HCT116 (cell line): ENCODE measurements at regions not wholly inside any gene's neighbourhood (a gene's known extent, or its start where the extent isn't known, plus 50 kb on each side); places are given as distances from the start of the nearest gene placed in this dataset.

ENCODE experiments used
- ATAC-seq: fragments of 200-7000 bp; cut with Tn5 transposase; 2 replicates; pipeline ENCODE4 v1.9.1; 2020; ENCODE audit warnings: mild to moderate bottlenecking, moderate library complexity
- BruUV-seq: library from RNA; stranded (reverse); fragments of 400-500 nt; replicated peaks from 2 replicates; lab custom pipeline; 2021; lab: Mats Ljungman, UMichigan
- CTCF ChIA-PET: fragments of 300-600 bp; sonication (Branson Sonifier 250); formaldehyde crosslinking; loops from one replicate; lab custom pipeline; 2021; ENCODE audit warnings: antibody characterized with exemption; lab: Charles Lee
- POLR2A ChIA-PET: fragments of 300-600, 350-600 bp; sonication (Branson Sonifier 250); formaldehyde crosslinking; loops from one replicate; lab custom pipeline; 2021; ENCODE audit warnings: antibody characterized with exemption; lab: Charles Lee
- RAD21 ChIA-PET, 2 experiments: fragments of 300-600 bp; sonication (Branson Sonifier 250); formaldehyde crosslinking; loops; one replicate each; lab custom pipeline; 2023; ENCODE audit warnings: low total read pairs in 2 of 2; ENCODE audit not compliant: uncharacterized antibody in 2 of 2, unreplicated experiment in 2 of 2, low non-redundant PET in 1 of 2; lab: Charles Lee
- DNase-seq: peaks from one replicate; pipeline ENCODE4 v3.0.0-alpha.2; 2010; ENCODE audit warnings: low read depth, low spot score
- H2AFZ ChIP-seq: fragments of 200-600 bp; shearing (Covaris generic), sonication (generic); 2 replicates; pipeline ENCODE4 v1.6.1; 2017; ENCODE audit warnings: low read depth, mixed run types, mixed read lengths, antibody characterized with exemption, low read length; ENCODE audit not compliant: poor library complexity, severe bottlenecking
- H3K27ac ChIP-seq: 2 replicates; pipeline ENCODE4 v1.5.1; 2012; ENCODE audit warnings: low read depth, low read length
- H3K27me3 ChIP-seq: fragments of 200-600 bp; sonication (generic); 2 replicates; pipeline ENCODE4 v1.6.1; 2016; ENCODE audit warnings: mixed run types, low read length, mixed read lengths; ENCODE audit not compliant: insufficient read depth
- H3K36me3 ChIP-seq, 2 experiments: fragments of 200-500 bp in 1 of 2; fragments of 200-600 bp in 1 of 2; sonication (Bioruptor generic) in 1 of 2; sonication (generic) in 1 of 2; 2 replicates each; pipeline versions ENCODE4 v1.5.1 to v1.6.1; 2014 to 2016; ENCODE audit warnings: low read length in 2 of 2, inconsistent platforms in 1 of 2, mixed read lengths in 1 of 2, mixed run types in 1 of 2; ENCODE audit not compliant: insufficient read depth in 2 of 2, control insufficient read depth in 1 of 2
- H3K4me1 ChIP-seq, 2 experiments: fragments of 200-600 bp in 1 of 2; sonication (generic) in 1 of 2; 2 replicates each; pipeline versions ENCODE4 v1.5.1 to v1.6.1; 2012 to 2017; ENCODE audit warnings: low read length in 2 of 2, inconsistent platforms in 1 of 2, mild to moderate bottlenecking in 1 of 2, mixed read lengths in 1 of 2, mixed run types in 1 of 2, moderate library complexity in 1 of 2; ENCODE audit not compliant: insufficient read depth in 2 of 2, control insufficient read depth in 1 of 2
- H3K4me2 ChIP-seq: fragments of 200-600 bp; sonication (generic); 2 replicates; pipeline ENCODE4 v1.6.1; 2017; ENCODE audit warnings: mixed run types, low read length, mixed read lengths
- H3K4me3 ChIP-seq, 2 experiments: fragments of 200-600 bp in 1 of 2; sonication (generic) in 1 of 2; replicated peaks in 1 of 2; 2 replicates each; pipeline ENCODE4 v1.5.1; 2011 to 2016; ENCODE audit warnings: low read length in 2 of 2, control low read depth in 1 of 2, low read depth in 1 of 2, mild to moderate bottlenecking in 1 of 2, mixed read lengths in 1 of 2, mixed run types in 1 of 2
- H3K79me2 ChIP-seq: fragments of 200-600 bp; sonication (generic); 2 replicates; pipeline ENCODE4 v1.6.1; 2017; ENCODE audit warnings: mild to moderate bottlenecking, mixed run types, low read length, moderate library complexity, mixed read lengths; ENCODE audit not compliant: insufficient read depth
- H3K9ac ChIP-seq: fragments of 200-600 bp; sonication (generic); 2 replicates; pipeline ENCODE4 v1.6.1; 2016; ENCODE audit warnings: low read length, mixed read lengths
- H3K9me2 ChIP-seq: fragments of 200-600 bp; sonication (generic), shearing (Covaris generic); 2 replicates; pipeline ENCODE4 v1.6.1; 2017; ENCODE audit warnings: mixed run types, mild to moderate bottlenecking, moderate library complexity; ENCODE audit not compliant: insufficient read depth
- H3K9me3 ChIP-seq, 2 experiments: fragments of 200-500 bp in 1 of 2; fragments of 200-600 bp in 1 of 2; sonication (Bioruptor generic) in 1 of 2; sonication (generic) in 1 of 2; 2 replicates each; pipeline ENCODE4 v1.6.1; 2014 to 2017; ENCODE audit warnings: low read length in 2 of 2, mixed read lengths in 2 of 2, inconsistent platforms in 1 of 2, low read depth in 1 of 2, mild to moderate bottlenecking in 1 of 2, mixed run types in 1 of 2, moderate library complexity in 1 of 2; ENCODE audit not compliant: control insufficient read depth in 1 of 2, insufficient read depth in 1 of 2
- H4K20me1 ChIP-seq: fragments of 200-600 bp; sonication (generic), shearing (Covaris generic); 2 replicates; pipeline ENCODE4 v1.6.1; 2017; ENCODE audit warnings: mixed run types, mild to moderate bottlenecking, moderate library complexity; ENCODE audit not compliant: insufficient read depth
- ATF3 ChIP-seq: IDR thresholded peaks from 2 replicates; pipeline ENCODE4 v1.6.1; 2012
- EGR1 ChIP-seq: IDR thresholded peaks from 2 replicates; pipeline ENCODE4 v1.6.1; 2012; ENCODE audit warnings: low read depth
- EZH2phosphoT487 ChIP-seq: fragments of 200-600 bp; IDR thresholded peaks from 2 replicates; pipeline ENCODE4 v1.6.1; 2018; ENCODE audit warnings: antibody characterized with exemption, borderline replicate concordance
- ZBTB33 ChIP-seq: IDR thresholded peaks from 2 replicates; pipeline ENCODE4 v1.6.1; 2011; ENCODE audit warnings: mild to moderate bottlenecking, low read length, moderate library complexity; ENCODE audit not compliant: insufficient replicate concordance; ENCODE audit errors: extremely low read depth
- intact Hi-C: fragments of 100-400 bp; cut with micrococcal nuclease; formaldehyde crosslinking; loops from 2 replicates; pipeline ENCODE4 v1.10.0; 2022

GRCh38 chr12:89023936-89024335 is 328.4 kb downstream of the DUSP6 start:
- ATAC-seq = no peak
- CTCF ChIA-PET = interaction anchor here (1.1 kb wide), 1 partner anchor 500 kb away, joined by 3 read pairs; no protein-coding TSS in a partner anchor
- intact Hi-C loops = no loop called here

GRCh38 chr12:89020689-89021088 is 331.6 kb downstream of the DUSP6 start:
- ATAC-seq (no peak), DNase-seq (no peak)
- Histone ChIP-seq H3K4me2 (no peak overlapping the region), H4K20me1 (no peaks in the 10 kb centered on the region), H2AFZ (no peak overlapping the region), H3K36me3 (no peaks in the 10 kb centered on the region), H3K27me3 (no peaks in the 10 kb centered on the region), H3K9me2 (no peaks in the 10 kb centered on the region), H3K79me2 (no peaks in the 10 kb centered on the region), H3K4me1 (peaks cover 2 to 28% of the 10 kb centered on the region in 2 experiments; a peak in 3 of 4 replicates), H3K4me3 (no peak overlapping the region), H3K9me3 (no peaks in the 10 kb centered on the region), H3K27ac (no peak overlapping the region), H3K9ac (no peak overlapping the region)
- BruUV-seq = no TSS peak
- CTCF ChIA-PET = interaction anchor here (1.0 kb wide), 1 partner anchor 502 kb away, joined by 3 read pairs; no protein-coding TSS in a partner anchor
- intact Hi-C loops = no loop called here
- no peak for TF ChIP-seq ATF3
- POLR2A ChIA-PET = no interaction called here
- RAD21 ChIA-PET = no interaction called here

More at GRCh38 chr12:89023936-89024335, 328.4 kb downstream of the DUSP6 start:
- TF ChIP-seq EGR1 = no peak
- no peak for TF ChIP-seq ZBTB33
- TF ChIP-seq EZH2phosphoT487 = no peak
- H3K36me3 ChIP-seq = no peaks in the 10 kb centered on the region
- H3K9me2 ChIP-seq = no peaks in the 10 kb centered on the region
- H3K4me3 ChIP-seq = no peak overlapping the region
- no peak overlapping the region for H3K27ac ChIP-seq
- no peak overlapping the region for H3K9ac ChIP-seq
- H2AFZ ChIP-seq = no peak overlapping the region
- no peaks in the 10 kb centered on the region for H3K9me3 ChIP-seq
- DNase-seq = no peak
- no peak overlapping the region for H3K4me2 ChIP-seq
- ChIA-PET POLR2A (interaction anchor here (1.0 kb wide), 1 partner anchor 328 kb away, joined by 3 read pairs; the partner anchor contains the start of gene DUSP6), RAD21 (interaction anchor here in 1 of 2 experiments (0.6 kb wide), 1 partner anchor 18 kb away, joined by 3 read pairs; no protein-coding TSS in a partner anchor)
- no peaks in the 10 kb centered on the region for H3K79me2 ChIP-seq
- peaks cover 2 to 11% of the 10 kb centered on the region in 2 experiments; a peak in 2 of 4 replicates for H3K4me1 ChIP-seq
- H4K20me1 ChIP-seq = no peaks in the 10 kb centered on the region
- no TSS peak for BruUV-seq
- H3K27me3 ChIP-seq = no peaks in the 10 kb centered on the region
